K562 (cell line): ENCODE measurements at regions not wholly inside any gene's neighbourhood (a gene's known extent, or its start where the extent isn't known, plus 50 kb on each side); places are given as distances from the start of the nearest gene placed in this dataset.

Source experiments
- AFF1 ChIP-seq, 2 experiments: fragments of 450-650 bp; IDR thresholded peaks; 2 replicates each; pipeline ENCODE4 v1.6.1; 2018; ENCODE audit warnings: mild to moderate bottlenecking in 2 of 2, low read depth in 1 of 2; ENCODE audit not compliant: partially characterized antibody in 2 of 2
- AFF4 ChIP-seq: sonication (generic); formaldehyde crosslinking; IDR thresholded peaks from 2 replicates; pipeline ENCODE4 v1.8.0; 2023; ENCODE audit warnings: mild to moderate bottlenecking, missing genetic modification reagents
- CBFA2T3 ChIP-seq: fragments of 450-650 bp; IDR thresholded peaks from 2 replicates; pipeline ENCODE4 v1.6.1; 2017
- GABPA ChIP-seq: fragments of 200-800 bp; sonication (Bioruptor generic); conservative IDR thresholded peaks from 2 replicates; pipeline ENCODE4 v1.6.1; 2016; ENCODE audit warnings: low read depth, missing genetic modification characterization, missing compliant biosample characterization
- HDAC2 ChIP-seq: fragments of 450-650 bp; IDR thresholded peaks from 2 replicates; pipeline ENCODE4 v1.6.1; 2016; ENCODE audit warnings: mild to moderate bottlenecking
- SMAD4 ChIP-seq: fragments of 250-450 bp; sonication (Bioruptor Pico); conservative IDR thresholded peaks from 2 replicates; pipeline ENCODE4 v1.8.0; 2021; ENCODE audit warnings: inconsistent platforms, mild to moderate bottlenecking, moderate library complexity
- SOX6 ChIP-seq: fragments of 450-650 bp; IDR thresholded peaks from 2 replicates; pipeline ENCODE4 v1.6.1; 2014; ENCODE audit warnings: mild to moderate bottlenecking
- YY1 ChIP-seq, 3 experiments: IDR thresholded peaks; 2 replicates each; pipeline ENCODE4 v1.6.1; 2011; ENCODE audit warnings: low read length in 2 of 3, mild to moderate bottlenecking in 2 of 3, moderate library complexity in 2 of 3, borderline replicate concordance in 1 of 3, control low read depth in 1 of 3, low read depth in 1 of 3; ENCODE audit not compliant: insufficient read depth in 3 of 3, insufficient replicate concordance in 2 of 3, control insufficient read depth in 1 of 3, insufficient read length in 1 of 3; ENCODE audit errors: extremely low read depth in 1 of 3
- ZNF766 ChIP-seq: fragments of 200-800 bp; sonication (Bioruptor generic); conservative IDR thresholded peaks from 2 replicates; pipeline ENCODE4 v1.6.1; 2016; ENCODE audit warnings: missing genetic modification characterization, missing compliant biosample characterization

- TF ChIP-seq AFF4 (CRISPR knock-in tag), result no peak
- TF ChIP-seq ZNF766, result no peak
- no peak for TF ChIP-seq CBFA2T3
- no peak for TF ChIP-seq HDAC2
- no peak for TF ChIP-seq AFF1 (IDR thresholded peaks at IDR 0.05; ENCODE audit: low read depth in 1 of 2, partially characterized antibody in 2 of 2)
- TF ChIP-seq YY1 (IDR thresholded peaks at IDR 0.05; ENCODE audit: borderline replicate concordance in 1 of 3, control insufficient read depth in 1 of 3, extremely low read depth in 1 of 3, insufficient read depth in 3 of 3, insufficient read length in 1 of 3, insufficient replicate concordance in 2 of 3, low read depth in 1 of 3, low read length in 2 of 3), result no peak
- no peak for TF ChIP-seq SOX6
- TF ChIP-seq SMAD4, result no peak
- no peak for TF ChIP-seq GABPA (tag)
Observed at GRCh38 chr13:79811170-79811569, 330.2 kb downstream of the NDFIP2 start (continued).
